NCI-H2029 (cell line): ENCODE measurements at regions not wholly inside any gene's neighbourhood (a gene's known extent, or its start where the extent isn't known, plus 50 kb on each side); places are given as distances from the start of the nearest gene placed in this dataset.
"Not testable (repeated sequence)": the region's sequence is repeated elsewhere in the genome, so short reads cannot be mapped to it uniquely, and the experiment has no call there.

Source experiments
- DNase-seq: peaks from one replicate; lab custom pipeline; 2025; lab: John Stamatoyannopoulos, UW

DNA sequence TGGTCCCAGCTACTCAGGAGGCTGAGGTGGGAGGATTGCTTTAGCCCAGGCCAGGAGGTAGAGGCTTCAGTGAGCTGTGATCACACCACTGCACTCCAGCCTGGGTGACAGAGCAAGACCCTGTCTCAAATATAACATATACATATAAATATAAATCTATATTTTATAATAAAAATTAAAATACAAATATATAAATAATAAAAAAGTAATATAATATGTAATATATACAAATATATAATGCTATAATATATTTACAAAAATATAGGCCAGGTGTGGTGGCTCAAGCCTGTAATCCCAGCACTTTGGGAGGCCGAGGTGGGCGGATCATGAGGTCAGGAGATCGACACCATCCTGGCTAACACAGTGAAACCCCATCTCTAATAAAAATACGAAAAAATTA lies 131.4 kb downstream of the MFAP3L start:
- DNase-seq = not testable (repeated sequence)

DNA sequence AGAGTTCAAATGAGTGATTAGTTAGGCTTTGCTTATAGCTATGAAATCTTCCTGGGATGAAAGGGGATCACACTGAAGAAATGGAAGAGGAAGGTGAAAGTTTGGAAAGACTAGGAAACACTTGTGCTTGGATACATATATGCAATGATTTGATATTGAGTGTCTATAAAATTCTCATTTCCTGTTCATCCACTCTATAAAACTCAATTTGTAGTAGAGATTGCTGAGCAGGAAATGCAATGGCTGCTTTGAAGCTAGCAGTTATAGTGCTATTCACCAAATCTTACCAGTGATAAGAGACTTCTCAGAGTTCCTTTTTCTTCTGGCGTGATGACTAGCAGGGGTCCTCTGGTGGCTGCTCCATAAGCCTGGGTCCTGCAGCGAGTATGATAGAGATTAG lies 128.1 kb upstream of the HPF1 start:
- no peak for DNase-seq

DNA sequence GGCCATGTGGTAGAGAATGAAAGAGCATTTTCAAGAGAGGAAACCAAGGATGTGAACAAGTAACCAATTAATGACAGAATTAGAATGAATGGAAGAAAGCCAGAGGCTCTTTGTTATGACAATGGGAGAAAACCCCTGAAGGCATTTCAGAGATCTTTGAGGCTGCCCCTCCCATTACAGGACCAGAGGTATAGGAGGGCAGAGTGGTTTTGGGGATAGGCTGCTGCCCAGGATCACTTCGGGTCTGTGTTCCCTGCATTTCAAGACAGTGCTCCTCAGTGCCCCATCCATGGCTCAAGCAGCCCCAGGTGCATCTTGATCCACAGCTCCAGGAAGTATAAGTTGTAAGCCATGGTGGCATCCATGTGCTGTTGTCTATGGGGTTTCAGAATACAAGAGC lies 124.0 kb upstream of the HPF1 start:
- no peak for DNase-seq

DNA sequence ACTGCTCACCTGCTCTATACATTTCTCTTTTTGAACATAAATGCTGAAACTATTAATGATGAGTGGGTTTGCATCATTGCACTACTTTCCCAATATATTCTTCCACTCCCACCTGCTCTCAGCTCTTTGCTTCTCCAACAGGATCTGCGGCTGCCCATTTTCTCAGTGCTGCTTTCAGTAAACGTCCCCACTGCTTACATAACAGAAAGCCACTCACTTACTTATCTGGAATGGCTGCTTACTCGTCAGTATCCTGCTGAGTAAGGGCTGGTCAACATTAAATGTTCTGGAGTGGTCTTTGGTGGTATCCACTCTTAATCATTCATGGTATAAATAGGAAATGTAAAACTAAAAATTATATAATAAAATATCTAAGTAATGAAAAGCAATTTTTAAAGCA lies 112.8 kb upstream of the HPF1 start:
- DNase-seq = no peak

DNA sequence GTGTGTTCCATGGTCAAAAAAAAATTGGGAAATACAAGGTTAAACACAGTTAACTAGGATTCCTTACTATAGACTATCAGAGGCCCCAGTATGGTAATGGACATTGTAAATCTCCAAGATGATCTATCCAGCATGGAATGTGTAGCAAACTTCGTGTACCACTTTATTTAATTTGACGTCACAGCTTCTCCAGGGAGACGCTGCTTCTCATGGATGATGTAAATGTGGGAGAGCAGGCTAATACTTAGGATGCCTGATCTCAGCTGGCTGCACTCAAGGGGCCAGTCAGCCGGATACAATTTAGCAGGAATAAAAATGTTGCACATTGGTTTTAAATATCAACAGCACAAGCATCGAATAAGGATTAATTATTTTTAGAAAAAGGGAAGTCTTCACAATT lies 111.7 kb upstream of the HPF1 start:
- DNase-seq = no peak

DNA sequence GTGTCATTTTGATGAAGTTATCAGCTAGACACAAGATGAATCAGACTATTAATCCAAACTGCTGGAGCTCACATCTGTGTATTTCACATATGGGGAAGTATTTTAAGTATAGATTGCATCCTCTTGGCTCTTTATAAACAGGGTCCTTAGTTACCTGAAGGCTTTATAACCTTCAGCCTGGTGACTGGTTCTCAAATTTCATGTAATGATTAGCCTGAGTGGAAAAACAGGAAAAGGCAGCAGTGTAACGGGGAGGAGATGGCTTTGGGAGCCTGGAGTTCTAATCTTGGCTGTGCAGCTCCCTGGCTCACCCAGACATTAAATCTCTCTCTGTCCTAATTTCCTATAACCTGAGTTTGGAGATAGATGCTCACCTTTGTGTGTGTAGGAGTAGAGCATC lies 103.8 kb upstream of the HPF1 start:
- no peak for DNase-seq

DNA sequence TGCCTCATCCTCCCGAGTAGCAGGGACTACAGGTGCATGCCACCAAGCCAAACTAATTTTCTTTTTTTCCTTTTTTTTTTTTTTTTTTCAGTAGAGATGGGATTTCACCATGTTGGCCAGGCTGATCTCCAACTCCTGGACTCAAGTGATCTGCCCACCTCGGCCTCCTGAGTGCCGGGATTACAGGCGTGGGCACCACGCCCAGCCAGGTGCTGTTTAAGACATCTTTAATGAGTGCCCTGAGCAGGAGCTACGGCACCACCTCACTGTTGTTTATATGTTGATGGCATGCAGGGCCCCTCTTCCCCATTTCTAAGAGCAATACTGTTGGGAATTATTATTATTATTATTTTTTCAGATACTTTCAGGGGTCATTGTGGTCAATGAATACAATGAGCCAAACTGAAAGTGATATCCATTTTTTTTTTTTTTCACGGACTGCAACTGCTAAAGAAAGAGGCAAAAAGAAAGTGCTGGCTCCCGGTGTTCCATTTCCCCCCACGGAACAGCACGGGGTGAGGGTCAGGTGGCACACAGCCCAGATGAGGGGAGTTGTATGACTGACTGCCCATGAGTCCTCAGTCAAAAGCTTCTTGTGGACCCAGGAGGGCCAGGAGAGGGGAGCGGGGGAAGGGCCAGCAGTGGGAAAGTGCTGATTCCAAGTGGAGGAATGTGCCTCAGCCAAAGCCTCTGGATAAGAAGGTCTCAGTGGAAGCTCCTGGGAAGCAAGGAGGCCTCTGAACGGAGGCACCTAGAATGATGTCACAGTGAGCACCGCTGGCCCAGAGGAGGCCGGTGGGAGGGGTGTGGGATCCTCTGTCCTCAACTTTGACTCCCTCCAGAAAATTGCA lies 101.8 kb upstream of the HPF1 start:
- no peak for DNase-seq

DNA sequence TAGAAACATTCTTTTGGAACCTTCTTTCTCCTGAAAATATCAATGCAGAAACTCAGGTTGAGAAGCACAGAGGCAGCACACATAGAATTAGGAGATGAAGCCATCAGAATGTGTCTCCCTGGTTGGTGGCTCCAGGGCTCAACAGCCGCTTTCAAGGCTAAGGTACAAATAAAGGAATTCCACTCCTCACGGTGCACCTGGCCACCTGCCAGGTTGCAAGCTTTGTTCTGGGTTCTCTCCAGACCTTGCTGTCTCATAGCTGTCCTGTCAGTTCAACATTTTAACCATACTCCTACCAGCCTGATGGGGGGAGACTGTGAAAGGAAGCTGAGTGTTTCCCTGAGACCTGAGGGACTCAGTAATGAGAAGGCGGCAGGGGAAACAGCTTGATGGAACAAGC lies 96.3 kb upstream of the HPF1 start:
- DNase-seq = no peak

DNA sequence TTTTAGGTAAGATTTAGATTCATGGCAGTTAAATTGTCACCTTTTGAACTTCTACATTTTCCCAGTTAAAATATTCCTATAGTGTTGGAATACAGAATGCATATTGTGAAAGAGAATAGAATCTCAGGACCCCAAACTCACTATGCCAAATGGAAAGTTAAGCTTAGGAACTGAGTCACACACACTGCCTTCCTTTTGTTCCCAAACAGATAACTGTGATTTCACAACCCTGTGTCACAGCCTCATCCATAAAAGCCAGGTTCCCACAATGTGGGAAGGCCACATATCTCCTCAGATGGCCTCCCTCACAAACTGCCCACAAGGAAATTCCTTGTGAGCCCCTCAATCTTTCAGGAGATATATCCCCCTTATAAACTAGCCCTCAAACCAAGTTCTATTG lies 94.7 kb upstream of the HPF1 start:
- no peak for DNase-seq

DNA sequence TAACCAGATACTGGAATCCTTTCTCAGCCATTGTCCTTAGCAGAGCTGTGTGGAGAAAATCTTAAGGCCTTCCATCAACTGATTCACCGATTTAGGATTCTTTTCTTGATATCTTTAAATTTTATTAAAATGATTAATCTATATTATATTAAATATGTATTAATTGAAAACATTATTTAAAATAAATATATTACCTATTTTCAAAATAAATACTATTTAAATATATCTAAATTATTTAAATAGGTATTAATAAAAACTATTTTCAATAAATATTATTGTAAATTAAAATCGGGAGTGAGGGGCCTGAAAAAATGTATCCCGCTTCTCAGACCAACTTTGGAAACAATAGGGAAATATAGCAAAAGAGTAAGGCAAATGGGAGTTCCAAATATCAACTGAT lies 94.0 kb upstream of the HPF1 start:
- DNase-seq = no peak

DNA sequence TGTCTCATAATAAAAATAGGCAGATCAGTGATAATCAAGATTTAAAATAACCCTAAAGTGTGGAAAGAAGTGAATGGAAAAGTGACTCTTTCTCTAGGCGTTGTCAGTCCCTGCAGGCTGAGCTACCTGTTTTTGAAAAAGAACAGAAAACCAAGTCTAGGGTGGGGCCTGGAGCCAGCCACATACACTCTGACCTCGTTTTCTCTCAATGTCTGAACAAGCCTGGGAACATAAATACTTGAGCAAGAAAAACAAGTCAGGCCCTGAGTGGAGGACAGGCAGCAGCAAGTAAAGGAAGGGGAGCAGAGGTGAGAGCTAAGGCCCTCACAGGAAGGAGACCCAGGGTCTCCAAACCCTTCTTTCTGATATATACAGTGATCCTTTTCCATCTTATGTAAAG lies 91.7 kb upstream of the HPF1 start:
- no peak for DNase-seq

DNA sequence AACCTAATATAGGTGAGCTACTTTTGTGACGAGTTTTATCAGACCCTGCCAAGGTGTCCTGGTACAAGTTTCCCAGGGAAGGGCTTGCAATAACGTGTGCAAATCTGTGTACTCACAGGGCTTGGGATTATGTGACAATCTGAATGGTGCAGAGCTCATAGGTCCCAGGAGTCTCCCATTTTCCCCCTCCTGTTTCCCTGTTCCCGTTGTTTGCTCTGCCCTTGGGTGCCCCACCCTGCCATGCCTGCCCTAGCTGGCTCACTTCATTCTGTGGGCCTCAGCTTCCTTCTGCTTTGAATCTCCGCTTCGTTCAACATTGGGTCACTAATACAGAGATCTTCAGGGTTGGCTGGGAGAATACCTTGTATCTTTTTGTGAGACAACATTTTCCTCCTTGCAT lies 90.3 kb upstream of the HPF1 start:
- DNase-seq = no peak

DNA sequence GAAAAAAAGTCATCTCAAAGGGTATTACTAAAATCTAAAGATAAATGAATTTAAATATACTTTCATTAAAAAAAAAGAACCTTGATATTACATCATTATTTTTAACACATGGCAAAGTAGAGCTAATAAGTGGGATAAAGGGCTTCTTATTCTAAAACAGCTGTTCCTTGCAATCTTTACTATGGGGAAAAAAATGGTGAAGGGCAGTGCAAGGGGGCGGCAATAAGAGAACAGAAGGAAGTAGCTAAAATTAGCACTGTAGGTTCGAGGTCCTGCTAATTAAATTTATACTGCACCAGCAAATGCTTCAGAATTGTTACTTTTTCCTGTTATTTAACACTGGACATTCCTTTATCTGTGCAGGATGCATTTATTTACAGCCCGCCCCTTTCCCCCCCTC lies 89.4 kb upstream of the HPF1 start:
- DNase-seq = no peak

DNA sequence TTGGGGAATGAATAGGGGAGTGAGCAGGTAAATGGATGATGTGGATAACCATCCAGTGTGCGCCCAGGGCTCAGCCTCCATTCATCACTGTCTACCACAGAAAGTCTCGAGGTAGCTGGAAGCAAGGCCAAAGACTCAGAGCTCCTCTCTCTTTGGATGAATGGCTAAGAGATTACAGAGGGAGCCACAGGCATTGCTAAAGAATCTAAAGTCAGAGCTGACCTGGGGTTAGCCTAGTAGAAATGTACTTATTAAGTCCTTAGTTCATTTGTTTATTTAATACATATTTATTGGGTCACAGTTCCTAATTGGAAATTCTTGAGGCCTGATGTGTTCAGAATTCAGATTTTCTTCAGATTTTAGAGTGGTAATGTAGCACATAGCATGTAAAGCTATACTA lies 88.7 kb upstream of the HPF1 start:
- DNase-seq = no peak

DNA sequence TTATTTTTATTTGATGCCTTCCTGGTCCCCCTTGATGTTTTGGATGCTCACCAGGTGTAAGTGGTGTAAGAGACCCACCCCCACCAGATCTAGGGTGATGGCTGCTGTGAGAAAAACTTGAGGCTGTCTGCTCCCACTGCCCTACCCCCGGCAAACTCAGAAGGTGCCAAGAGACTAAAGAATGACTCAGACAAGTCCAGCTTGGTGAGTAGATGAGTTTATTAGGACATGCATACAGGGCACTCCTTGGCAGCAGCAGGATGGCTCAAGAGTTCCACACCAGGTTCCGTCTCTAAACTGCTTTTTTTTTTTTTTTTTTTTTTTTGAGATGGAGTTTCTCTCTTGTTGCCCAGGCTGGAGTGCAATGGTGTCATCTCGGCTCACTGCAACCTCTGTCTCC lies 84.0 kb upstream of the HPF1 start:
- DNase-seq = no peak

DNA sequence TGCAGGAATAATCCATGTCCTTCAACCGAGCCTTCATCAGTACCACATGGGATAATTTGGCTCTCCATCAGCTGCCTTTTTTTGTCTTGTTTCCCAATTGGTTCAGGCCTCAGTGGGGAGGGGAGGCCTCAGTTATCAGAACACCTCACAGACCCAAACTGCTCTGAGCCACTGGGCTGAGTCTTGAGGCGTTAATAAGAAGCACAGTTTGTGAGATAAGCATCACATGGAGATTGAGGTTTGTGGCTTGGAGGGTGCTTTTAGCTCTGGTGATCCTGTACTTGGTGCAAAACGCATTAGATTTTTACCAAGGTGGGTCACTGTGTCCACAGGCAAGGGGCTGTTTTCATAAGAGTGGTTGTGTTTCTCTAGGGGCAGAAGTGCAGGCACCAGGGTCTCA lies 82.8 kb upstream of the HPF1 start:
- no peak for DNase-seq

DNA sequence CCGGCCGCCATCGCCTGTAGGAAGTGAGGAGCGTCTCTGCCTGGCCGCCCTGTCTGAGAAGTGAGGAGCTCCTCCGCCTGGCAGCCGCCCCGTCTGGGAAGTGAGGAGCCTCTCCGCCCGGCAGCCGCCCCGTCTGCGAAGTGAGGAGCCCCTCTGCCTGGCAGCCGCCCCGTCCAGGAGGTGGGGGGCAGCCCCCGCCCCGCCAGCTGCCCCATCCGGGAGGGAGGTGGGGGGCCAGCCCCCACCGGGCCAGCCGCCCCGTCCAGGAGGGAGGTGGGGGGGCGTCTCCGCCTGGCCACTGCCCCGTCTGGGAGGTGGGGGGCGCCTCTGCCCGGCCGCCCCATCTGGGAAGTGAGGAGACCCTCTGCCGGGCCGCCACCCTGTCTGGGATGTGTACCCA lies 70.6 kb upstream of the HPF1 start:
- DNase-seq = not testable (repeated sequence)

DNA sequence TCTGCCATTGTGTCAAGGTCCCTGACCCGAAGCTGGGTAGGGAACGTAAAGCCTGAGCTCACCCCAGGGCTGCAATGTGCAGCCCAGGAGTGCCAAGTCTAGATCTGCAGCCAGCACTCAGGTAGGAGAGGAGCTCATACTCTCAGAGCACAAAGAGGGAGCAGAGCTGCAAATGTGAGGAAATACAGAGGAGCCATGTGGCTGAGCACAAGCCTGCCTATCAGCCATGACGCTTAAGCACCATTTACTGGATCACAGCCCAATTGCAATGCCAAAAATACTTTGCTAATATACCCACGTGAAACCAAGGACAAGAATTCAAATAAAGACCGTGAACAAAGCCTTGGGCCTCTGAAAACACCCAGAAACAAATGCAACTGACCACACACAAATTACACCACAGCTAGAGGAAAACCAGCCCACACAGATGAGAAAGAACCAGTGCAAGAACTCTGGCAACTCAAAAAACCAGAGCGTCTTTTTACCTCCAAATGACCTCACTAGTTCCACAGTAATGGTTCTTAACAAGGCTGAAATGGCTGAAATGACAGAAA lies 69.0 kb upstream of the HPF1 start:
- no peak for DNase-seq

DNA sequence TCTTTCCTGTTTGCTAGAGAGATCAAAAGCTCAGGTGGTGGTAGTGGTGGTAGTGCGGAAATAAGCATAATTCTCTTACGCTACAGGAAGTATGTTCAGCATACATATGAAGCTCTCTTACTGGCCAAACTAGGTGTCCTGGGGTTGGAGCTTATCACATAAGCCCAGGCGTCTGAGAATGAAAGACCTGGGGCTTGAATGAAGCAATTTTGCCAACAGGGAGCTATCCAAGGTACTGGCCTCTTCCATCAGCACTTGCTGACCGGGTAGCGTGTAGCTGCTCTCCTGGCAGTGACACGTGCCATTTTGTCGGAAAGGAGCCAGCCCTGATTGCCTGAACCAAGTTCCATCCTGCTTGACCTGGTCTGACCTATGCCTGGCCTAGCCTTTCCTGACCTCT lies 65.9 kb upstream of the HPF1 start:
- DNase-seq = no peak

DNA sequence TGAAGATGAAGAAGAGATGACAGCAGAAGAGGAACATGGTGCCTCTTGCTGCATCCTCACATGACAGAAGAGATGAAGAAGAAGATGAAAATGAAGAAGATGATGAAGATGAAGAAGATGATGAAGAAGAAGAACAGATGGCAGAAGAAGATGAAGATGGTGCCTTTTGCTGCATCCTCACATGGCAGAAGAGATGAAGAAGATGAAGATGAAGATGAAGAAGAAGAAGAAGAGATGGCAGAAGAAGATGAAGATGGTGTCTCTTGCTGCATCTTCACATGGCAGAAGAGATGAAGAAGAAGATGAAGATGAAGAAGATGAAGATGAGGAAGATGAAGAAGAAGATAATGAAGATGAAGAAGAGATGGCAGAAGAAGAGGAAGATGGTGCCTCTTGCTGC lies 63.7 kb upstream of the HPF1 start:
- DNase-seq = no peak

DNA sequence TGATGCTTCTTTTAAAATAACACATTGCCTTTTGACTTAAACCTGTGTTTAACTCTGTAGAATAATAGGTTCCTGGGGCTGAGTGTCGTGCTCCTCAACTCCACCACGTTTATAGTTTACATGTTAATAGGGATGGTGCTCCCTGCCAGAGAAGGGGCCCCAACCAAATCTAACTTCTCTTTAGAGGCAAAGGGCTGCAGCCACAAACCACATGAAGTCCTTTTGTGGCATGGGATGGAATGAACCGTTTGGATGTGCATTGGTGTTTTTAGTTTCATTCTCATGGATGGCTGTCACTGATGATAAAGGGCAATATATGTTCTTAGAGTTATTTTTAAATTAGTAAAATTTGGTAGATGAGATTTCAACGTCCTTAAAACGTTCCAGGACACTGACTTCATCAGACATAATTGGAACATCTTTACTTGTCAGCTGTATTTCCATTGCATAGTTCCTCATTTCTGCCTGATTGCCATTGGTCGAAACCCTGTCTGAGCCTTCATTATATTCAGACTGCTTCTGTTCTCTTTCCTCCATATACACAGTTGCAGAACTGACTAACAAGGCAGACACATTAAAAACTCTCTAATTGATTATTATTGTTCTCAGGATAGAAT lies 60.4 kb upstream of the HPF1 start:
- no peak for DNase-seq

DNA sequence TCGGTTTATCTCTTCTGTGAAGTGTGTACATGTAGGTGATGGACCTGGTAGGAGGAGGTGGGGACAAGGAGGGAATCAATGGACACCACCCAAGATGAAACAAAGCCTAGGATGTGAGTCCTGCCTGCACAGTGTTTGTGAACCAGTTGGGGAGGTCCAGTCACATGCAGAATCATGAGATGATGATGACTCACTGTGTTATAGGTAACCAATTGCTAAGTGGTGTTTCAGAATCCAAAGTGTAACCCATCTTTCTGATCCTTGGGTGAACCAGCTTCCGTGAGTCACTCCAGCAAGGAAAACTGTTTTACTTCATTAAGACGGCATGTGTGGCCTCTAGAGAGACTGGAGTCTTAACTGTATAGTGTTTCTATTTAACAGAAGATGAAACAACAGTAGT lies 57.9 kb upstream of the HPF1 start:
- DNase-seq = no peak

DNA sequence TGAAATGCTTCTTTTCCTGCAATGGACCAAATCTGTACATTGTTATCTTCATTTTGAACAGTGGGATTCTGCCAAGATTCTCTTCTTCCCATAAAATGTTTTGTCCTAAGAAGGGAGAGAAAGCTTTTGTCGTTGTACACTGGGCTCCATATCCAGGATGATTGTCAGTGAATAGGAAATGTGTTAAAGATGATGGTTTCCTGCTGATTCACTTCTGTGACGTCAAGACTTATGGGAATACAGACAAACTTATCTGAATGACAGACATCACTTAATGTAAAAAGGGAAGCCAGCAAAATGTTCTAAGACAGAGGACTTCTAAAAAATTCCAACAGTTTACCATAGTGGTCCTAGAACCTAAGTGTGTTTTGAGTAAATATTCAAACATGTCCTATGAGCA lies 53.7 kb upstream of the HPF1 start:
- no peak for DNase-seq
